ENCODE measurements at regions not wholly inside any gene's neighbourhood (a gene's known extent, or its start where the extent isn't known, plus 50 kb on each side); places are given as distances from the start of the nearest gene placed in this dataset.

DNA sequence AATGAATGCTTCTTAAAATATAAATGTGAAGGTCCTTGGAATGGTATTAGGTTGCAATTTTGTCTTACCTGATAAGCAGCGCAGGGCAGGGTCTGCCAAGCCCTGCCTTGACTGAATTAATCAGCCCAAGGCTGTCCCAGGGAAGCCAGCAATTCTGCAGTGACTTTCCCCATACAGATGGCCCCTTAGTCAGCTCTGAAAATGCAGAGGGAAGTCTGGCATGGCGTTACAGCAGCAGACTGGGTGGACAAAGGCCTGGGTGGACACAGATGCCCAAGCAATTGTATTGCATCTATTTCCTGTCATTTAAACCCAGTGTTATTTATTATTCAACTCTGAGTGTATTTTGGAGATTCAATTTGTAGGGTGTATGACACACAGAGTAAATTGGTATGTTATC, 56.6 kb upstream of the NOL4 start:
- Histone ChIP-seq H3K4me3 (ENCODE audit: insufficient read depth, low read depth, low read length) (no peak overlapping the region), H3K27me3 (ENCODE audit: control insufficient read depth, insufficient read depth, low read length) (no peaks in the 10 kb centered on the region), H3K56ac (ENCODE audit: extremely low read depth, insufficient read depth, low read length) (no peak overlapping the region), H3K27ac (ENCODE audit: insufficient read depth, low read length) (no peak overlapping the region), H3K4me2 (ENCODE audit: low read depth, low read length) (no peak overlapping the region), H4K8ac (ENCODE audit: low read depth in 2 of 2, low read length in 2 of 2) (no peak overlapping the region), H3K14ac (replicated peaks; ENCODE audit: low read depth, low read length) (no peak overlapping the region), H3K4me1 (ENCODE audit: control insufficient read depth, insufficient read depth, low read length) (no peaks in the 10 kb centered on the region), H3K9me3 (ENCODE audit: control insufficient read depth, insufficient read depth, low read length) (no peaks in the 10 kb centered on the region), H3K18ac (ENCODE audit: low read depth, low read length) (no peak overlapping the region), H4K20me1 (ENCODE audit: insufficient read depth, low read length) (no peaks in the 10 kb centered on the region), H4K91ac (ENCODE audit: insufficient read depth, low read depth, low read length) (no peak overlapping the region), H2BK20ac (ENCODE audit: low read depth, low read length) (no peak overlapping the region), H3K23ac (ENCODE audit: low read depth, low read length) (no peak overlapping the region), H3K9me1 (ENCODE audit: insufficient read depth, low read length) (no peaks in the 10 kb centered on the region), H3K9ac (ENCODE audit: low read depth, low read length) (no peak overlapping the region), H2BK120ac (ENCODE audit: low read depth, low read length) (no peak overlapping the region), H3K36me3 (ENCODE audit: control insufficient read depth, insufficient read depth, low read length) (no peaks in the 10 kb centered on the region), H3K4ac (ENCODE audit: low read depth, low read length) (no peak overlapping the region), H2AFZ (replicated peaks; ENCODE audit: low read length, poor library complexity) (no peak overlapping the region), H2BK15ac (ENCODE audit: low read depth, low read length) (no peak overlapping the region), H4K5ac (ENCODE audit: low read depth, low read length) (no peak overlapping the region), H2AK5ac (ENCODE audit: low read depth, low read length) (no peak overlapping the region), H2AK9ac (replicated peaks; ENCODE audit: low read depth, low read length, poor library complexity) (no peak overlapping the region), H2BK5ac (ENCODE audit: low read depth, low read length, poor library complexity, severe bottlenecking) (no peak overlapping the region), H3K79me1 (ENCODE audit: low read depth in 1 of 2, low read length in 2 of 2) (no peaks in the 10 kb centered on the region)
- ATAC-seq (ENCODE audit: low read depth) (no peak), DNase-seq (no peak)
- POLR2A ChIA-PET (ENCODE audit: unreplicated experiment): no interaction called here
- TF ChIP-seq MAZ (IDR thresholded peaks at IDR 0.05; ENCODE audit: borderline replicate concordance, low read depth, low read length) (no peak), SMC3 (IDR thresholded peaks at IDR 0.05; ENCODE audit: low read depth, low read length) (no peak), RCOR1 (IDR thresholded peaks at IDR 0.05; ENCODE audit: insufficient replicate concordance, low read length) (no peak), RAD21 (IDR thresholded peaks at IDR 0.05; ENCODE audit: low read length) (no peak)
- whole genome bisulfite sequencing, 2 experiments (ENCODE audit: extremely low coverage in 2 of 2, insufficient read length in 1 of 2): no CpG with 5 or more reads among the region's 2 CpGs
- intact Hi-C loops (cut with micrococcal nuclease) (no loop called here), in situ Hi-C loops (cut with MboI; ENCODE audit: low sequenced_read_pairs) (no loop called here), dilution Hi-C loops (cut with HindIII; ENCODE audit: low sequenced_read_pairs, unreplicated experiment) (no loop called here)
- CTCF ChIA-PET: no interaction called here
- no TSS peak for BruUV-seq (replicated peaks)
